Activated CD4-positive, alpha-beta T cell treated with anti-CD3 and anti-CD28 coated beads for 4 hours (primary cell): ENCODE measurements at regions not wholly inside any gene's neighbourhood (a gene's known extent, or its start where the extent isn't known, plus 50 kb on each side); places are given as distances from the start of the nearest gene placed in this dataset.
"Not testable (repeated sequence)": the region's sequence is repeated elsewhere in the genome, so short reads cannot be mapped to it uniquely, and the experiment has no call there.

Source experiments
- DNase-seq, 2 donors: peaks; one replicate each; pipeline ENCODE4 v3.0.0-alpha.2; 2020

- DNase-seq, result no peak
Observed at GRCh38 chr7:69508736-69509135, 89.5 kb upstream of the AUTS2 start.

GRCh38 chr7:69510114-69510513 is 88.2 kb upstream of the AUTS2 start:
- no peak for DNase-seq

DNA sequence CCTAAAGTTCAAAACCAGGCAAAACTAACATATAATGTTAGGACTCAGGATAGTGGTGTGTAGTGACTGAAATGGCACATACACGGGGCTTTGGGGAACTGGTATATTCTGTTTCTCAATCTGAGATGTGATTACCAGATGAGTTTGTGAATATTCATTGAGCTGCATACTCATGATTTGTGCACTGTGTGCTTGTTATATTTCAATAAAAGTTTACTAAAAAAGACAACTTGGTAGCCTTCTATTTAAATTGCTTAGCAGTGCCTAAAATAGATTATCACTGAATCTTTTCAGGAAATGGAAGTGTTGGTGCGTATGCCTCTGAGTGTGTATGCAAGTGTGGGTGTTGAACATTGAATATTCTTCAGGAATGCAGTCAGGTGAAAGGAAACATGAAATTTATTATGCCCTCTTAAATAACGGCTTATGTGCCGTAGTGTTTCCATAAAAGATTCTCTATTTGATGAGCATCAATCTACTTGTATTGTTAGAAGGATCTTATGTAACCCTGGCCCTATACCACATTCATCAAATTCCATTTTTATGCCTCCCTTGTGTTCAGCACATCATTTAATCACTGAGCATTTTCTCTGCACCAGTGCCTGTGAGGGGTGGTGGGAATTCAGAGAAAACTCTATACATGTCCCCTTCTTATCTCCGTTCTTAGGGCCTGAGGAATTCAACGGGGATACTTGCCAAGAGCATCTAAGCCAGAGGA is 82.6 kb upstream of the AUTS2 start:
- no peak for DNase-seq

- no peak for DNase-seq
Observed at GRCh38 chr7:69516238-69516820, 81.9 kb upstream of the AUTS2 start.

DNA sequence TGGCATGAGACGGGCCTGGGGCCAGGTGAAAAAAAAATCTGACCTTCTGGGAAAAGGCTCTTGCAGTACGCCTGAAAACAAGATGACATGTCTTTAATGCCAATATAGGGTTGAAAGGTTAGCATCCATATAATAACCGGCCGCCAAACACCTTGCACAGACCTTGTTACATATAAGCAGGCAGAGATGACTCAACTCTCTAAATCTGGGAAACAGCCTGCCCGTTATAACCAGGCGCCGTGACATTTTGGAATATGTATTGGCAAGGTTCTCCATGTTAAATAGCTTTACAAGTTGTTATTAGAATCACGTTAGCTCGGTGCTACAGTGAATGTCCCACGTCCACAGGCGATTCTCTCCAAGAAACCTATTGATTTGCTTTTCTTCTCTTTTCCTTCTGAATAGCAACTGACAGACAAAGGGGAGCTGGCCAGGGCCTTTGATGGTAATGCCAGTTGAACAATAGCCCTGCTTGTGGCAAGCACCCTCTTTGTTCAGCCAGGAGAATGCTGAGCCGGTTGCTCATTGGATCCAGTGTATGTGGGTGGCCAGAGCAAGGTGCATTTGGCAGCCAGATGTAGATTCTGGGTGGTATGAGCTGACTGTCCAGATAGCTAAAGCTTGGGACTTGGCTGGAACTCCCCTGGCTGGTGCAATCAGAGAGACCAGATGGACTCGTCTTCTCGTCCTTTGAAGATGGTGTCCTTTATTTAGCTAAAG is 80.1 kb upstream of the AUTS2 start:
- DNase-seq, result no peak

- no peak for DNase-seq
Observed at GRCh38 chr7:69518705-69519077, 79.6 kb upstream of the AUTS2 start.

DNA sequence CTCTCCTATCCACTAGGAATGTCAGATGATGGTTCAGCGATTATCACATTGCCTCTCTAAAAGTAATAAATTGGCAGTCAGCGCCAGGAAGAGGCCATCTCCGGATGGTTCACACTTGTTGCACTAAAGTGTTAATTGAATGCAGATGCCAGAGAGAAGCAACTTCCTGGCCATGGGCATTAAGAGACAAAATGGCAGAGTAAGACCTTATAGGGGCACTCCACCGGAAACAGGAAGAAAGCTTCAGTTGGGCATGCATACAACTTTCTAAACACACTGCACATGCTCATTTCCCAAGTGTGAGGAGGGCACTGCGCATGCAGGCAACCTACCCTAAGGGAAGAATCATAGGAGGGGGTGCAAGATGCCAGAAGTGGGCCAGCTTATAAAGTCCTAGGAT is 71.7 kb upstream of the AUTS2 start:
- DNase-seq, result no peak

DNA sequence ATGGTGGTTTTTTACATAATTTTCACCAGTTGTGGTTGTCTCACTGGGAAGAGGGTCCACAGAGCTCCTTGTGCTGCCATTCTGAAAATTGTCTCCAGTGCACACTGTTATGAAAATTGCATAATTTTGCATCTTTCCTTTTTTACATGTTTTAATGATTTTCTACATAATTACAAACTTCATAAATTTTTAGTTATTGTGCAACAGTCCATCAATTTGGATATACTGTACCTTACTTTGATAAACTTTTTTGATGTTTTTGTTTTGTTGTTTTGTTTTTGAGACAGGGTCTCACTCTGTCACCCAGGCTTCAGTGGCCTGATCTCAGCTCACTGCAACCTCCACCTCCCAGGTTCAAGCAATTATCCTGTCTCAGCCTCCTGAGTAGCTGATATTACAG is 70.6 kb upstream of the AUTS2 start:
- no peak for DNase-seq

GRCh38 chr7:69531050-69531449 is 67.2 kb upstream of the AUTS2 start:
- DNase-seq, result no peak

DNA sequence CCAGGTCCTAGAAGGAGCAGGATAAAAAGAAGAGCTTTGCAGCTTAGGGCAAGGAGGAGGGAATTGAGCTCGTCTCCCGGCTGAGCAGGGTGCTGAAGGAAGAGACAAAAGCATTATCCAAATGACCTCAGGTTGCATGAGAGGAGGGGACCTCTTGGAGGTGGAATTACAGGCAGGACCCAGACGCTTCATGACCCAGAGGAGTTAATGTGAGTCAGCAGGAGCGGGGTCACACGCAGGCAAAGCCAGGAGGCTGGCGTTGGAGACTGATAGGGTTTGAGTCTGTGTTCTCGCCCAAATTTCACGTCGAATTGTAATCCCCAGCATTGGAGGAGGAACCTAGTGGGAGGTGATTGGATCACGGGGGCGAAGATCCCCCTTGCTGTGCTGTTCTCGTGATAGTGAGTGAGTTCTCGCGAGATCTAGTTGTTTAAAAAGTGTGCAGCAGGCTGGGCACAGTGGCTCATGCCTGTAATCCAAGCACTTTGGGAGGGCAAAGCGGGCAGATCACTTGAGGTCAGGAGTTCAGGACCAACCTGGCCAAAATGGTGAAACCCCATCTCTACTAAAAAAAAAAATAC is 63.7 kb upstream of the AUTS2 start:
- no peak for DNase-seq

DNA sequence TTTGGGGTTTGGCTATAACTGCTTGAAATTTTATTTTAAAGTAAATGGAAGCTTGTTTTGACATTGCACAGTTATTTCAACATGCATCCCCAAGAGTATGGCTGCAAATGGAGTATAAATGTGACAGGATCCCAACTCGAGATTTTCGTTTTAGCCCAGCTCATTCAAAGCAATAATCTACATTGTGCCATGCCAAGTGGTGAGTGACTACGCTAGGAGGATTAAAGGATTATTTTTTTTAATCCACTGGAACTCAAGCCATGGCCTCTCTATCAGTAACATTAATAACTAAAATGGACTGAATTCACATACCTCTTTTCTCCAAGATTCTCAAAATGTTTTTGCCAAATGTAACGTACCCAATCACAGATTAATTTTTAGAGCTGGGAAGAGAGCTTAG is 60.6 kb upstream of the AUTS2 start:
- no peak for DNase-seq

GRCh38 chr7:69539531-69539930 is 58.7 kb upstream of the AUTS2 start:
- no peak for DNase-seq

DNA sequence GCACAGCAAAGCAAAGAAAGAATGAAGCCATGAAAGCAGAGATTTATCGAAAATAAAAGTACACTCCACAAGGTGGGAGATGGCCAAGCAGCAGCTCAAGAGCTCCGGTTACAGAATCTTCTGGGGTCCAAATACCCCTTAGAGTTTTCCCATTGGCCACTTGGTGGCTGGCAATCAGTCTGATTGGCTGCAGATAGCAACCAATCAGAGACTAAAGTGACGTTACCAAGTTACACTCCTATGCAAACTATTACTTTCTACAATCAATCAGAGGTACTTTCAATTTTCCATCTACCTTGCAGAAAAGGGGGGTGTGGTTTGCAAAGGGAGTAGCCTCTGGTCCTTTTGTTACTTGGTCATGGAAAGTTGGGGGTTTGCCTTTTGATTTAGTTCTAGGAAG is 58.0 kb upstream of the AUTS2 start:
- no peak for DNase-seq

DNA sequence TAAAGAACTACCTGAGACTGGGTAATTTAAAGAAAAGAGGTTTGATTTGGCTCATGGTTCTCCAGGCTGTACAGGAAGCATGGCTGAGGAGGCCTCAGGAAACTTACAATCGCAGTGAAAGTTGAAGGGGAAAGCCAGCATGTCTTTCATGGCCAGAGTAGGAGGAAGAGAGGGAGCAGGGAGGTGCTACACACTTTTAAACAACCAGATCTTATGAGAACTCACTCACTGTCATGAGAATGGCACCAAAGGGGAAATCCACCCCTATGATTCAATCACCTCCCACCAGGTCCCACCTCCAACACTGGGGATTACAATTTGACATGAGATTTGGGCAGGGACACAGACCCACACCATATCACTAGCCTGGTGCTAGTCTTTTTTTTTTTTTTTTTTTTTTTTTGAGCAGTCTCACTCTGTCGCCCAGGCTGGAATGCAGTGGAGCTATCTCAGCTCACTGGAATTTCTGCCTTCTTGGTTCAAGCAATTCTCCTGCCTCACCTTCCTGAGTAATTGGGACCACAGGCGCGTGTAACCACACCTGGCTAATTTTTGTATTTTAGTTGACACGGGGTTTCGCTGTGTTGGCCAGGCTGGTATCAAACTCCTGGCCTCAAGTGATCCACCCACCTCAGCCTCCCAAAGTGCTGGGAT is 56.4 kb upstream of the AUTS2 start:
- DNase-seq, result not testable (repeated sequence)

DNA sequence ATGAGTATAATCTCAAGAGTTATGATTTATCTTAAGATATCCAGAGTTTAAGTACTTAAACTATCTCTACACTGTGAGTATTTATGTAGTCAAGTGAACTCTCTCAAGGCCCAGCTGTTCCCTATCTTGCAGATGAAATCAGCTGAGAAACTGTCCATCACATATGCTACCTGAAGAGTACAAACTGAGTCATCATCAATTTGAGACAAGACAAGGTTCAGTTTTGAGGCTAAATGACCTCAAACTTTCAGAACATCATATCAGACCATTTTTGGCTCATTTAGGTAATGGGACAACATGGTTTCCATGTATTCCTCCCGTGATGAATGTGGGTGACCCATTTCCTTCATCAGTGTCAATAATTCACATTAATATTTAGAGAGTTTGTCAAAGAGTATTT is 53.1 kb upstream of the AUTS2 start:
- DNase-seq, result no peak
